ENCODE measurements at regions not wholly inside any gene's neighbourhood (a gene's known extent, or its start where the extent isn't known, plus 50 kb on each side); places are given as distances from the start of the nearest gene placed in this dataset.

GRCh38 chr16:35449663-35450062, 1990.3 kb downstream of the TP53TG3F start:
- TF ChIP-seq CTCF (IDR thresholded peaks at IDR 0.05; ENCODE audit: insufficient read depth, low read depth, low read length) (no peak), EZH2 (IDR thresholded peaks at IDR 0.05; ENCODE audit: insufficient read depth, low read length) (no peak)

Data from astrocyte (in vitro differentiated cells and primary cell).